Mucosa of descending colon (tissue), 3 donors: ENCODE measurements at regions not wholly inside any gene's neighbourhood (a gene's known extent, or its start where the extent isn't known, plus 50 kb on each side); places are given as distances from the start of the nearest gene placed in this dataset.
"Not testable (repeated sequence)": the region's sequence is repeated elsewhere in the genome, so short reads cannot be mapped to it uniquely, and the experiment has no call there.

Experiments used
- ATAC-seq: fragments of 200-7000 bp; cut with Tn5 transposase; one replicate; pipeline ENCODE4 v1.9.1; 2020; ENCODE audit warnings: mild to moderate bottlenecking, moderate library complexity
- DNase-seq, 3 donors: peaks; one replicate each; pipeline ENCODE4 v3.0.0-alpha.2; 2020
- H3K36me3 ChIP-seq: fragments of 200-600 bp; one replicate; pipeline ENCODE4 v1.8.0; 2021; ENCODE audit warnings: low read depth, mild to moderate bottlenecking
- H3K4me1 ChIP-seq: fragments of 200-600 bp; one replicate; pipeline ENCODE4 v1.8.0; 2021; ENCODE audit warnings: low read depth, mild to moderate bottlenecking
- H3K4me3 ChIP-seq: fragments of 200-600 bp; one replicate; pipeline ENCODE4 v1.8.0; 2021; ENCODE audit warnings: mild to moderate bottlenecking
- H3K9me3 ChIP-seq: fragments of 200-600 bp; one replicate; pipeline ENCODE4 v1.8.0; 2021; ENCODE audit warnings: mild to moderate bottlenecking
- CTCF ChIP-seq: fragments of 200-600 bp; IDR thresholded peaks from one replicate; pipeline ENCODE4 v1.8.0; 2022; ENCODE audit warnings: antibody characterized with exemption, mild to moderate bottlenecking
- intact Hi-C, 2 donors: fragments of 100-400 bp; cut with DNase I in 1 of 2; cut with micrococcal nuclease in 1 of 2; formaldehyde crosslinking; loops; one replicate each; pipeline versions ENCODE4 v1.11.0 to v1.11.1; 2022; cut with DNase I, micrococcal nuclease
- donor health status: DM: no; HTN: no; CAD: no; lungs with moderate emphysema.
- donor health status: DM: no; HTN: no; CAD: no.
- donor health status: DM: no; HTN: yes; CAD: no.

GRCh38 chr4:77264826-77265225 lies 107.8 kb downstream of the CCNG2 start:
- Histone ChIP-seq H3K9me3 (no peaks in the 10 kb centered on the region), H3K4me1 (no peaks in the 10 kb centered on the region), H3K4me3 (no peak overlapping the region), H3K36me3 (no peaks in the 10 kb centered on the region)
- ATAC-seq (no peak), DNase-seq (no peak)
- intact Hi-C loops: no loop called here
- no peak for TF ChIP-seq CTCF

GRCh38 chr4:77268108-77268507 lies 111.1 kb downstream of the CCNG2 start:
- TF ChIP-seq CTCF: no peak
- ATAC-seq: no peak
- Histone ChIP-seq H3K9me3 (no peaks in the 10 kb centered on the region), H3K4me1 (no peaks in the 10 kb centered on the region), H3K36me3 (no peaks in the 10 kb centered on the region), H3K4me3 (no peak overlapping the region)
- no peak for DNase-seq
- intact Hi-C loops: no loop called here

GRCh38 chr4:77269505-77269904 lies 112.5 kb downstream of the CCNG2 start:
- Histone ChIP-seq H3K4me1 (no peaks in the 10 kb centered on the region), H3K4me3 (no peak overlapping the region), H3K9me3 (no peaks in the 10 kb centered on the region), H3K36me3 (no peaks in the 10 kb centered on the region)
- intact Hi-C loops: no loop called here
- DNase-seq (no peak), ATAC-seq (no peak)
- no peak for TF ChIP-seq CTCF

- no peak for DNase-seq
- H3K4me1 ChIP-seq: no peaks in the 10 kb centered on the region
- H3K4me3 ChIP-seq: no peak overlapping the region
- no peak for TF ChIP-seq CTCF
- intact Hi-C loops: no loop called here
- no peaks in the 10 kb centered on the region for H3K36me3 ChIP-seq
- no peaks in the 10 kb centered on the region for H3K9me3 ChIP-seq
- no peak for ATAC-seq
Observed at GRCh38 chr4:77273412-77273811, 116.4 kb downstream of the CCNG2 start.

- DNase-seq, ATAC-seq, H3K36me3 ChIP-seq, intact Hi-C loops, H3K4me3 ChIP-seq, H3K4me1 ChIP-seq, H3K9me3 ChIP-seq: not testable (repeated sequence)
Observed at GRCh38 chr4:77279114-77279513, 122.1 kb downstream of the CCNG2 start.

GRCh38 chr4:77282305-77282704 lies 125.3 kb downstream of the CCNG2 start:
- H3K9me3 ChIP-seq: no peaks in the 10 kb centered on the region
- H3K4me1 ChIP-seq: no peaks in the 10 kb centered on the region
- no peak for DNase-seq
- H3K4me3 ChIP-seq: no peak overlapping the region
- TF ChIP-seq CTCF: no peak
- no peaks in the 10 kb centered on the region for H3K36me3 ChIP-seq
- no peak for ATAC-seq
- intact Hi-C loops: no loop called here
